Upper lobe of right lung (tissue), 1 donor: ENCODE measurements at regions not wholly inside any gene's neighbourhood (a gene's known extent, or its start where the extent isn't known, plus 50 kb on each side); places are given as distances from the start of the nearest gene placed in this dataset.
A peak's percentile ranks its signal among the peaks of the same experiment; 100 is the strongest.
"Not testable (repeated sequence)": the region's sequence is repeated elsewhere in the genome, so short reads cannot be mapped to it uniquely, and the experiment has no call there.

Source experiments
- ATAC-seq: fragments of 200-7000 bp; cut with Tn5 transposase; one replicate; pipeline ENCODE4 v1.9.1; 2020; ENCODE audit warnings: mild to moderate bottlenecking, moderate library complexity
- DNase-seq: peaks from one replicate; pipeline ENCODE4 v3.0.0-alpha.2; 2020
- H3K27ac ChIP-seq: fragments of 200-600 bp; one replicate; pipeline ENCODE4 v1.8.0; 2022
- H3K27me3 ChIP-seq: fragments of 200-600 bp; one replicate; pipeline ENCODE4 v1.8.0; 2022; ENCODE audit warnings: mild to moderate bottlenecking
- H3K36me3 ChIP-seq: fragments of 200-600 bp; one replicate; pipeline ENCODE4 v1.8.0; 2022
- H3K4me1 ChIP-seq: fragments of 200-600 bp; one replicate; pipeline ENCODE4 v1.8.0; 2022
- H3K4me3 ChIP-seq: fragments of 200-600 bp; one replicate; pipeline ENCODE4 v1.8.0; 2022; ENCODE audit warnings: mild to moderate bottlenecking
- H3K9me3 ChIP-seq: fragments of 200-600 bp; one replicate; pipeline ENCODE4 v1.8.0; 2022
- intact Hi-C: fragments of 100-400 bp; cut with DNase I; formaldehyde crosslinking; loops from one replicate; pipeline ENCODE4 v1.11.0; 2022
- TF ChIP-seq, protein P1 (sequence below): fragments of 200-600 bp; IDR thresholded peaks from one replicate; pipeline ENCODE4 v1.8.0; 2022; ENCODE audit warnings: antibody characterized with exemption
- donor health status: DM: no; HTN: yes; CAD: no; lungs with severe emphysema.

- Histone ChIP-seq H3K4me3 (no peak overlapping the region), H3K27ac (no peak overlapping the region), H3K4me1 (no peaks in the 10 kb centered on the region), H3K9me3 (peaks cover 5% of the 10 kb centered on the region), H3K36me3 (no peaks in the 10 kb centered on the region), H3K27me3 (no peaks in the 10 kb centered on the region)
- ATAC-seq: peak; percentile 75
- TF ChIP-seq, protein P1, sequence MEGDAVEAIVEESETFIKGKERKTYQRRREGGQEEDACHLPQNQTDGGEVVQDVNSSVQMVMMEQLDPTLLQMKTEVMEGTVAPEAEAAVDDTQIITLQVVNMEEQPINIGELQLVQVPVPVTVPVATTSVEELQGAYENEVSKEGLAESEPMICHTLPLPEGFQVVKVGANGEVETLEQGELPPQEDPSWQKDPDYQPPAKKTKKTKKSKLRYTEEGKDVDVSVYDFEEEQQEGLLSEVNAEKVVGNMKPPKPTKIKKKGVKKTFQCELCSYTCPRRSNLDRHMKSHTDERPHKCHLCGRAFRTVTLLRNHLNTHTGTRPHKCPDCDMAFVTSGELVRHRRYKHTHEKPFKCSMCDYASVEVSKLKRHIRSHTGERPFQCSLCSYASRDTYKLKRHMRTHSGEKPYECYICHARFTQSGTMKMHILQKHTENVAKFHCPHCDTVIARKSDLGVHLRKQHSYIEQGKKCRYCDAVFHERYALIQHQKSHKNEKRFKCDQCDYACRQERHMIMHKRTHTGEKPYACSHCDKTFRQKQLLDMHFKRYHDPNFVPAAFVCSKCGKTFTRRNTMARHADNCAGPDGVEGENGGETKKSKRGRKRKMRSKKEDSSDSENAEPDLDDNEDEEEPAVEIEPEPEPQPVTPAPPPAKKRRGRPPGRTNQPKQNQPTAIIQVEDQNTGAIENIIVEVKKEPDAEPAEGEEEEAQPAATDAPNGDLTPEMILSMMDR: no peak
- DNase-seq: no peak
- intact Hi-C loops: no loop called here
Observed at GRCh38 chr3:66639809-66640356, 139.1 kb upstream of the LRIG1 start.

- intact Hi-C loops: no loop called here
- H3K27me3 ChIP-seq: no peaks in the 10 kb centered on the region
- DNase-seq: no peak
- ATAC-seq: no peak
- H3K4me3 ChIP-seq: no peak overlapping the region
- no peak overlapping the region for H3K27ac ChIP-seq
- TF ChIP-seq, protein P1: no peak
- no peaks in the 10 kb centered on the region for H3K4me1 ChIP-seq
- H3K9me3 ChIP-seq: peaks cover 12% of the 10 kb centered on the region
- H3K36me3 ChIP-seq: no peaks in the 10 kb centered on the region
Observed at GRCh38 chr3:66642019-66642418, 141.2 kb upstream of the LRIG1 start.

GRCh38 chr3:66642484-66642883, 141.7 kb upstream of the LRIG1 start:
- no peak overlapping the region for H3K27ac ChIP-seq
- DNase-seq (no peak), ATAC-seq (no peak)
- intact Hi-C loops: no loop called here
- TF ChIP-seq, protein P1: no peak
- no peak overlapping the region for H3K4me3 ChIP-seq
- no peaks in the 10 kb centered on the region for H3K4me1 ChIP-seq
- H3K36me3 ChIP-seq: no peaks in the 10 kb centered on the region
- H3K9me3 ChIP-seq: peaks cover 12% of the 10 kb centered on the region
- H3K27me3 ChIP-seq: no peaks in the 10 kb centered on the region

DNA sequence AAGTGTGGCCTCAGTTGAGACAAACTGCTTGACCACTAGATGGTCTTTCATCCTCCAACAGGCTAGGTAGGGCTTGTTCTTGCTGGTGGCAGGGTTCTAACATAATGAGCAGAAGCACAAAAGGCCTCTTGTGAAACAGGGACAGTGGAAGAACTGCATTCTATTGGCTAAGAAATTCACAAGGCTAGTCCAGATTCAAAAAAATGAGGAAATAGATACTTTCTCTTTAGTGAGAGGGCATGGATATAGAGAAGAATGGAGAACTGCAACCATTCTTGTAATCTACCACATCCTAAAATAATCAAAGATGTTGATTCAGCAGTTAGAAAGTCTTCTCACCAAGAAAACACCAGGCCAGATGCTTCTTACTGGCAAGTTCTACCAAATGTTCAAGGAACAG, 143.7 kb upstream of the LRIG1 start:
- intact Hi-C loops: no loop called here
- H3K27ac ChIP-seq: no peak overlapping the region
- no peaks in the 10 kb centered on the region for H3K36me3 ChIP-seq
- H3K4me1 ChIP-seq: no peaks in the 10 kb centered on the region
- no peak for DNase-seq
- H3K27me3 ChIP-seq: no peaks in the 10 kb centered on the region
- ATAC-seq: peak; percentile 74
- peaks cover 12% of the 10 kb centered on the region for H3K9me3 ChIP-seq
- no peak overlapping the region for H3K4me3 ChIP-seq
- TF ChIP-seq, protein P1: no peak

- TF ChIP-seq, protein P1: no peak
- intact Hi-C loops: no loop called here
- H3K27me3 ChIP-seq: no peaks in the 10 kb centered on the region
- H3K27ac ChIP-seq: no peak overlapping the region
- H3K36me3 ChIP-seq: no peaks in the 10 kb centered on the region
- DNase-seq (no peak), ATAC-seq (no peak)
- no peak overlapping the region for H3K4me3 ChIP-seq
- peaks cover 12% of the 10 kb centered on the region for H3K9me3 ChIP-seq
- H3K4me1 ChIP-seq: no peaks in the 10 kb centered on the region
Observed at GRCh38 chr3:66648975-66649374, 148.2 kb upstream of the LRIG1 start.

GRCh38 chr3:66651520-66651919, 150.7 kb upstream of the LRIG1 start:
- H3K27ac ChIP-seq, H3K27me3 ChIP-seq, H3K4me1 ChIP-seq, H3K9me3 ChIP-seq, H3K36me3 ChIP-seq, DNase-seq, H3K4me3 ChIP-seq, intact Hi-C loops, ATAC-seq: not testable (repeated sequence)

DNA sequence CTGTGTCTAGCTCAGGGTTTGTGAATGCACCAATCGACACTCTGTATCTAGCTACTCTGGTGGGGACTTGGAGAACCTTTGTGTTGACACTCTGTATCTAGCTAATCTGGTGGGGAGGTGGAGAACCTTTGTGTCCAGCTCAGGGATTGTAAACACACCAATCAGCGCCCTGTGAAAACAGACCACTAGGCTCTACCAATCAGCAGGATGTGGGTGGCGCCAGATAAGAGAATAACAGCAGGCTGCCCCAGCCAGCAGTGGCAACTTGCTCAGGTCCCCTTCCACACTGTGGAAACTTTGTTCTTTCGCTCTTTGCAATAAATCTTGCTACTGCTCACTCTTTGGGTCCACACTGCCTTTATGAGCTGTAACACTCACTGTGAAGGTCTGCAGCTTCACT, 151.3 kb upstream of the LRIG1 start:
- ATAC-seq, H3K27ac ChIP-seq, H3K36me3 ChIP-seq, H3K4me3 ChIP-seq, DNase-seq, H3K4me1 ChIP-seq, H3K9me3 ChIP-seq, intact Hi-C loops, H3K27me3 ChIP-seq: not testable (repeated sequence)
